ENCODE measurements at regions not wholly inside any gene's neighbourhood (a gene's known extent, or its start where the extent isn't known, plus 50 kb on each side); places are given as distances from the start of the nearest gene placed in this dataset.

DNA sequence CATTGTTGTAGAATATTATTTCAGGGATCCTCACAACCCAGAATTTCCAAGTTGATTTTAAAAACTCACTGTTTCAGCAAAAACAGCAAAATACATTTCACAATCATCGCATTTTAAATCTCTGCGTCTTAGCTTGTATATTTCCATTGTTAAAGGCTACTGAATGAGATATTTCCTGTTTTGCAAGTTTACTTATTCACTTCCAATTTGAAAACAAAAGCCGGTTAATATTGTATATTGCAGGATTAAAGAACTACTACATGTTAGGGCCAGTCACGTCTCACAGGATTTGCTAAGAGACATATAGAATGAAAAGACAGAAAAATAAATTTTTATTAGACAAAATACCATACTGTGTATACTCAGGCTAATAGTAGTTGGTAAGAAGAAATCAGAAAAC, 395.9 kb upstream of the CDH9 start:
- TF ChIP-seq, protein P1, sequence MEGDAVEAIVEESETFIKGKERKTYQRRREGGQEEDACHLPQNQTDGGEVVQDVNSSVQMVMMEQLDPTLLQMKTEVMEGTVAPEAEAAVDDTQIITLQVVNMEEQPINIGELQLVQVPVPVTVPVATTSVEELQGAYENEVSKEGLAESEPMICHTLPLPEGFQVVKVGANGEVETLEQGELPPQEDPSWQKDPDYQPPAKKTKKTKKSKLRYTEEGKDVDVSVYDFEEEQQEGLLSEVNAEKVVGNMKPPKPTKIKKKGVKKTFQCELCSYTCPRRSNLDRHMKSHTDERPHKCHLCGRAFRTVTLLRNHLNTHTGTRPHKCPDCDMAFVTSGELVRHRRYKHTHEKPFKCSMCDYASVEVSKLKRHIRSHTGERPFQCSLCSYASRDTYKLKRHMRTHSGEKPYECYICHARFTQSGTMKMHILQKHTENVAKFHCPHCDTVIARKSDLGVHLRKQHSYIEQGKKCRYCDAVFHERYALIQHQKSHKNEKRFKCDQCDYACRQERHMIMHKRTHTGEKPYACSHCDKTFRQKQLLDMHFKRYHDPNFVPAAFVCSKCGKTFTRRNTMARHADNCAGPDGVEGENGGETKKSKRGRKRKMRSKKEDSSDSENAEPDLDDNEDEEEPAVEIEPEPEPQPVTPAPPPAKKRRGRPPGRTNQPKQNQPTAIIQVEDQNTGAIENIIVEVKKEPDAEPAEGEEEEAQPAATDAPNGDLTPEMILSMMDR (IDR thresholded peaks at IDR 0.05): no peak
- TF ChIP-seq POLR2A (IDR thresholded peaks at IDR 0.05): no peak
- TF ChIP-seq POLR2AphosphoS5 (IDR thresholded peaks at IDR 0.05): no peak

Data from prostate gland (tissue), 2 donors.